AG10803 (cell line): ENCODE measurements at regions not wholly inside any gene's neighbourhood (a gene's known extent, or its start where the extent isn't known, plus 50 kb on each side); places are given as distances from the start of the nearest gene placed in this dataset.
"Not testable (repeated sequence)": the region's sequence is repeated elsewhere in the genome, so short reads cannot be mapped to it uniquely, and the experiment has no call there.

ENCODE experiments used
- DNase-seq: peaks from one replicate; pipeline ENCODE4 v3.0.0; 2010; ENCODE audit warnings: low read depth
- H3K4me3 ChIP-seq: 2 replicates; pipeline ENCODE4 v1.5.1; 2011; ENCODE audit warnings: mild to moderate bottlenecking, low read length, control low read depth
- TF ChIP-seq, protein P1 (sequence below): conservative IDR thresholded peaks from 2 replicates; pipeline ENCODE4 v1.5.1; 2011; ENCODE audit warnings: mild to moderate bottlenecking, low read length, control low read depth, inconsistent platforms

DNA sequence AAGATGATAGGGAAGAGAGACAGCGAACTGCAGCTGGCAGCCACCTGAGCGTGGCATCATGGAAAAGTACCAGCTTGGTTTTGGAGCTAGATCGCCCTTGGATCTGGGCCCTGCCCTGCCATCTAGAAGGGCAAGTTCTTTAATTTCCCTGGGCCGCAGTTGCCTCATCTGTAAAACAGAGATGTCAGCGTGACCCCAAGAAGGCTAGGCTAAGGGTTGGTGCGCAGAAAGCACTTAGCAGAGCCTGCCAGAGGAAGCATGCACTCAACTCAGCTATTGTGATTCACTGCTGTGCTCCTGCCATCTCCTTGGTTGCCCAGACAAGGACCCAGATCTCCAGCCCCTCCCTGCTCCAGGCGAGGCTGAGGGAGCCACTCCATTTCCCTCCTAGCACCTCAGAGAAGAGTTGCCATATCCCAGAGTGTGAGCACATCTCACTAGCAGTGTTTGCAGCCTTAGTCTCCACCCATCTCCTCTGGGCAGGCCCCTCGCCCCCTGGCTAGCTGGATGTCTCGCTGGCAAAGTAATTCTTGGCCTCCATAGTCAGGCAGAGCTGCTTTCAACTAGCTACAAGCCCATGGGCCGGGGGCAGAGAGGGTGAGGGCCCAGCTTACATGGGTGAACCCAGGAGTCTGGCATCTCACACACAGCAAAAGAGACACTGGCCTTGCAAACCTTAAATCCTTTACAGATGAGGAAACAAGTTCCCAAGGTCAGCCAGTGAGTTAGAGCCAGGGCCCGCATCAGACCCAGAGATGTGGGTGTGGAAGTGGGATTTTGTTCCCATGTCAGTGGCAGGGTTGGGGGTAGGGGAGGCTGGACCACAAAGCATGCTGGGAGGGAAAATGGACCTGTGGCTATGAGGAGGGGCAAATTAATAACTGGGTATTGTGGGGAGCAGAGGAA lies 280.7 kb upstream of the TLE3 start:
- no peak overlapping the region for H3K4me3 ChIP-seq
- TF ChIP-seq, protein P1, sequence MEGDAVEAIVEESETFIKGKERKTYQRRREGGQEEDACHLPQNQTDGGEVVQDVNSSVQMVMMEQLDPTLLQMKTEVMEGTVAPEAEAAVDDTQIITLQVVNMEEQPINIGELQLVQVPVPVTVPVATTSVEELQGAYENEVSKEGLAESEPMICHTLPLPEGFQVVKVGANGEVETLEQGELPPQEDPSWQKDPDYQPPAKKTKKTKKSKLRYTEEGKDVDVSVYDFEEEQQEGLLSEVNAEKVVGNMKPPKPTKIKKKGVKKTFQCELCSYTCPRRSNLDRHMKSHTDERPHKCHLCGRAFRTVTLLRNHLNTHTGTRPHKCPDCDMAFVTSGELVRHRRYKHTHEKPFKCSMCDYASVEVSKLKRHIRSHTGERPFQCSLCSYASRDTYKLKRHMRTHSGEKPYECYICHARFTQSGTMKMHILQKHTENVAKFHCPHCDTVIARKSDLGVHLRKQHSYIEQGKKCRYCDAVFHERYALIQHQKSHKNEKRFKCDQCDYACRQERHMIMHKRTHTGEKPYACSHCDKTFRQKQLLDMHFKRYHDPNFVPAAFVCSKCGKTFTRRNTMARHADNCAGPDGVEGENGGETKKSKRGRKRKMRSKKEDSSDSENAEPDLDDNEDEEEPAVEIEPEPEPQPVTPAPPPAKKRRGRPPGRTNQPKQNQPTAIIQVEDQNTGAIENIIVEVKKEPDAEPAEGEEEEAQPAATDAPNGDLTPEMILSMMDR: no peak
- DNase-seq: no peak

DNA sequence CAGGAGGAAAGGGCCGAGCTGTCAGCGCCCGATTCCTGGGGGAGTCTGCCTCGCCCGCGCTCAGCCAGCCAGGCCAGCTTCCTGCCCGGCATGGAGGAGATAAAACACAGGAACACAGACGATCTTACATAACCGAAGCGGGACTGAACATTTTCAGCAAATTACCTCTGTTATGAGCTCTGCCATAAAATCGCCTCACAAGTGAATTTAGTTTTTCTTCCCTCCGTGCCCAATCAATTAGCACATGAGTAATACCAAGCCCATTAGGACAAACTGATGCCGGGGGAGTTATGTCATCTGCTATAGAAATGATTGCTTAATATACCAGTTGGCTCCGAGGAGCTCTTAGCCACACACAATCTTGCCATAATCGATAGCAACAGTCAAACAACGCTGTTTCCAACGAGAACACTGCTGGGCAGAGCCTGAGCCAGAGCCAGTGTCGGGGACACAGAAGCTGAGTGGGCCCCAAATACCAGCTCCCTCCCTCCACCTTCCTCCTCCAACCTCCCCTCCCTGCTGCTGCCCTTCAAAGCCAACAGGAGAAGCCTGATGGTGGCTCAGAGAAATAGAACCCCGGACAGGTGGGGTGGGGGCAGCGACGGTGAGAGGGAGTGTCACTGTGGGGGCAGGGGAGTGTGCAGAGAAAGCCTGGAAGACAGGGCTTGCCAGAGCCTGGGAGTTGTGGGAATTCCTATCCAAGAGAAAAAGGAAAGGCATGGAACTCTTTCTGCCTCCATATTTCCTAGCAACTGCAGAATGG lies 279.4 kb upstream of the TLE3 start:
- peak; percentile 76 for DNase-seq
- TF ChIP-seq, protein P1: no peak
- peak overlapping the region; percentile 35 for H3K4me3 ChIP-seq

DNA sequence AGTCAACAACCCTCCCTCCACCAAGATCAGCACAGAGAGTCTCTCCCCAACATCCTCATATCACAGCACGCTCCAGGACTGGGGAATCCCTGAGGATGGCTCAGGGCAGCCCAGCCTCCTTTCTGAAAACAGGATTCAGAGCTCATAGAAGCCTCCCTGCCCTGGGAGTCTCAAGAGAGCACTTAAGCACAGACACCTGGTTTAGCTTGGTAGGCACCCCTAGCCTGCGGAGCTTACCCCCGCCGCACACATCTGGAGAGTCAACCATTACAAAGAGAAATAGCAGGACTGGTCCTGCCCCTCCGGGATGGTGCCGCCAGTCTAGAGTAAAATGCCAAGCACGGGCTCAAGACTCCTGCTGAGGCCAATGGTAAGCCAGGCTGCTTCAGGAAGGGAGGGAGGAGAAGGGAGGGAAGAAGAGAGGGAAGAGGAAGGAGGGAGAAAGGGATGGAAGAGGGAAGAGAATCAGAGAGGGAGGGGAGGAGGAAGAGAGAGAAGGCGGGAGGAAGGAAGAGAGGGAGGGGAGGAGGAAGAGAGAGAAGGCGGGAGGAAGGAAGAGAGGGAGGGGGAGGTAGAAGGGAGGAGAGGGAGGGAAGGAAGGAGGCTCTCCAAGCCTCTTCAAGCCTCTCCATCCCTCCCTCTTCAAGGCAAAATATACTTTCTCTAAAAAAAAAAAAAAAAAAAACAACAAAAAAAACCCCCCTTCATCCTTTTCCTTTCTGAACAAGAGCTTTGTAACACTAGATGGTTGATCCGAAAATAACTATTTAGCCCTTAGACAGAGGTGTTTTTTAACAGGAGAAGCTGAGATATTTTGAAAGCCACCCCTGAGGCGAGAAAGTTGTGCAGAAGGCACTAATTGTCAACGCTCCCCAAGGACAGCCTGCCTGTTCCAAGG lies 278.6 kb upstream of the TLE3 start:
- DNase-seq: no peak
- TF ChIP-seq, protein P1: no peak
- H3K4me3 ChIP-seq: peak overlapping the region; percentile 35

DNA sequence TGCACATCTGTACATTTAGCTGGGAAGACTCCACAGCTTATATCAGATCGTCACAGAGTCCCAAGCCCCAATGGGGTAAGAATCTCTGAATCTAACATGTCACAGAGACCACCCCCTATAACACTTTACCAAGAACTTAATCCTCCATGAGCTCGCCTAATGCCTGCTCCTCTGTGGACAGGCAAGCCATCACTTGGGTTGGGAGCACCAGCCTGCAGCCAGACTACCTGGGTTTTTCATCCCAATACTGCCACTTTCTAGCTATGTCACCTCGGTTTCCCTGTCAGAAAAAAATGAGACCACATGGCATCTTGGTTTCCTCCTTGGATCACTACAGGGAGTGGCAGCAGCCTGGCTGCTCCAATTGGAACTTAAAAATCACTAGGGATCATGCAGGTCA lies 277.9 kb upstream of the TLE3 start:
- no peak for DNase-seq
- TF ChIP-seq, protein P1: no peak
- no peak overlapping the region for H3K4me3 ChIP-seq

DNA sequence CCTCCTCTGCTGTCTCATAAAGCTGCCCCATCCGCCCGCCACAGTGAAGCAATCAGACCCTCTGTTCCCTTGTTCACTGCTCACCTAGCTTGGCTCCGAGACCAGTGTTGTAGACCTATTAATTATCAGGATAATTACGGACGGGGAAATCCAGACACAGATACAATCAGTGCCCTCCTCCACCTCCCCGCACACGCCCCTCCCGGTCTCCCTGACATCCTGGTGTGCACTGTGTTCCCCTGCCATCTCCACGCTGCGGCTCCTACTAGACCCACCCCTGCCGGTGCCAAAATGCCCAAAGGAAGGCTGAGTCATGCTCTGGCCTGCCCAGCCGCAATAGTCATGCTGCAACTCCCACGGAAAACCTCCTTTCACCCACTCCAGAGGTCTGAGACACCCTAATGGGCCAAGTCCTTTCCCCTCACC lies 277.3 kb upstream of the TLE3 start:
- H3K4me3 ChIP-seq: no peak overlapping the region
- DNase-seq: peak; percentile 22
- TF ChIP-seq, protein P1: no peak

DNA sequence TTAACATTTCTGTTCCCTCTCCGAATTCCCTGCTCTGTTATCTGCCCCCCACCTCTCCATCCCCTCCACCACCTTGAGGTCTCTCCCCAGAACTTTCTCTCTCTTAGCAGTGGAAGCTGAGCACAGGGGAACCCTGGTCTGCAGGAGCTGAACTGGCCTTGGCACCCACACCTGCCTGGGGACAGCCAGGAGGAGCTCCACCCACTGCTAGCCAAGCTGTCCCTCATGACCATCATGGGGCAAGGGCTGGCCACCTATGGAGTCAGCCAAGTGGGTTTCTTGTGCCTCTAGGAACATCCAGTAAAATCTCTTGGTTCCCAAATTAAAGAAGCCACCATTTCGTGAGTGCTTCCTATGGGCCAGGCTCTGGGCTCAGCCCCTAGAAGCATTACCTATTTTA lies 276.4 kb upstream of the TLE3 start:
- no peak overlapping the region for H3K4me3 ChIP-seq
- DNase-seq: no peak
- TF ChIP-seq, protein P1: no peak

DNA sequence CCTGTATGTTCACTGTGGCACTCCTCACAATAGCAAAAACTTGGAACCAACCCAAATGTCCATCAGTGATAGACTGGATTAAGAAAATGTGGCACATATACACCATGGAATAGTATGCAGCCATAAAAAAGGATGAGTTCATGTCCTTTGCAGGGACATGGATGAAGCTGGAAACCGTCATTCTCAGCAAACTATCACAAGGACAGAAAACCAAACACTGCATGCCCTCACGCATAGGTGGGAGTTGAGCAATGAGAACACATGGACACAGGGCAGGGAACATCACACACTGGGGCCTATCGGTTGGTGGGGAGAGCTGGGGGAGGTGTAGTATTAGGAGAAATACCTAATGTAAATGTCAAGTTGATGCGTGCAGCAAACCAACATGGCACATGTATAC lies 275.7 kb upstream of the TLE3 start:
- not testable (repeated sequence) for H3K4me3 ChIP-seq, DNase-seq

DNA sequence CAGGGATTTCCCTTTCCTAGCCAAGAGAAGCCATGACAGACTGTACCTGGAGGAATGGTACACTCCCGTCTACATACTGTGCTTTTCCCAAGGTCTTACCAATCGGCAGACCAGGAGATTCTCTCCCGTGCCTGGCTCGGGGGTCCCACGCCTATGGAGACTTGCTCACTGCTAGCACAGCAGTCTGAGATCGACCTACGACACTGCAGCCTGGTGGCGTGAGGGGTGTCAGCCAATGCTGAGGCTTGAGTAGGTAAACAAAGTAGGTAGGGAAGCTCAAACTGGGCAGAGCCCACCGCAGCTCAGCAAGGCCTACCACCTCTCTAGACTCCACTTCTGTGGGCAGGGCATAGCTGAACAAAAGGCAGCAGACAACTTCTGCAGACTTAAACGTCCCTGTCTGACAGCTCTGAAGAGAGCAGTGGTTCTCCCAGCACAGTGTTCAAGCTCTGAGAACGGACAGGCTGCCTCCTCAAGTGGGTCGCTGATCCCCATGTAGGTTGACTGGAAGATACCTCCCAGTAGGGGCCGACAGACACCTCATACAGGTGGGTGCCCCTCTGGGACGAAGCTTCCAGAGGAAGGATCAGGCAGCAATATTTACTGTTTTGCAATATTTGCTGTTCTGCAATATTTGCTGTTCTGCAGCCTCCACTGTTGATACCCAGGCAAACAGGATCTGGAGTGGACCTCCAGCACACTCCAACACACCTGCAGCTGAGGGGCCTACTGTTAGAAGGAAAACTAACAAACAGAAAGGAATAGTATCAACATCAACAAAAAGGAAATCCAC lies 270.4 kb upstream of the TLE3 start:
- not testable (repeated sequence) for H3K4me3 ChIP-seq, DNase-seq

DNA sequence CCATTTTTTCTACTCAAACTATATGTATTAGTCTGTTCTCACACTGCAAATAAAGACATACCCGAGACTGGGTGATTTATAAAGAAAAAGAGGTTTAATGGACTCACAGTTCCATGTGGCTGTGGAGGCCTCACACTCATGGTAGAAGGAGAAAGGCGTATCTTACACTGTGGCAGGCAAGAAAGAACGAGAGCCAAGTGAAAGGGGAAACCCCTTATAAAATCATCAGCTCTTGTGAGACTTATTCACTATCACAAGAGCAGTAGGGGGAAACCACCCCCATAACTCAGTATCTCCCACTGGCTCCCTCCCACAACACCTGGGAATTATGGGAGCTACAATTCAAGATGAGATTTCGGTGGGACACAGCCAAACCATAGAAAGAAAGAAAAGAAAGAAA lies 266.3 kb upstream of the TLE3 start:
- not testable (repeated sequence) for DNase-seq, H3K4me3 ChIP-seq
